Liver (tissue), 8 donors: ENCODE measurements at regions not wholly inside any gene's neighbourhood (a gene's known extent, or its start where the extent isn't known, plus 50 kb on each side); places are given as distances from the start of the nearest gene placed in this dataset.

ENCODE experiments used
- DNase-seq: peaks from one replicate; pipeline ENCODE4 v3.0.0-alpha.2; 2017; ENCODE audit warnings: low spot score
- H3K27ac ChIP-seq, 2 donors: one replicate each; pipeline ENCODE4 v1.7.0; 2013; ENCODE audit warnings: inconsistent platforms in 2 of 2, low read length in 2 of 2, control low read depth in 1 of 2, low read depth in 1 of 2, mild to moderate bottlenecking in 1 of 2
- H3K27me3 ChIP-seq, 4 donors: one replicate each; pipeline versions ENCODE4 v1.6.1 to v1.7.0; 2013; ENCODE audit warnings: low read length in 3 of 4, inconsistent platforms in 1 of 4, mild to moderate bottlenecking in 1 of 4, moderate library complexity in 1 of 4; ENCODE audit not compliant: control insufficient read depth in 4 of 4, insufficient read depth in 4 of 4
- H3K36me3 ChIP-seq, 4 donors: one replicate each; pipeline versions ENCODE4 v1.6.1 to v1.7.0; 2013; ENCODE audit warnings: low read length in 3 of 4, mild to moderate bottlenecking in 3 of 4, low read depth in 1 of 4, moderate library complexity in 1 of 4; ENCODE audit not compliant: control insufficient read depth in 4 of 4, insufficient read depth in 3 of 4
- H3K4me1 ChIP-seq, 4 donors: one replicate each; pipeline versions ENCODE4 v1.6.1 to v1.7.0; 2013; ENCODE audit warnings: low read length in 3 of 4, mild to moderate bottlenecking in 3 of 4, moderate library complexity in 1 of 4; ENCODE audit not compliant: control insufficient read depth in 4 of 4, insufficient read depth in 4 of 4
- H3K4me3 ChIP-seq, 3 donors: one replicate each; pipeline versions ENCODE4 v1.6.1 to v1.7.0; 2013; ENCODE audit warnings: low read length in 3 of 3, control low read depth in 1 of 3, low read depth in 1 of 3, mild to moderate bottlenecking in 1 of 3
- H3K9ac ChIP-seq, 2 donors: one replicate each; pipeline ENCODE4 v1.7.0; 2013; ENCODE audit warnings: low read length in 2 of 2, mild to moderate bottlenecking in 2 of 2, moderate library complexity in 2 of 2, control low read depth in 1 of 2, low read depth in 1 of 2
- H3K9me3 ChIP-seq, 4 donors: one replicate each; pipeline versions ENCODE4 v1.6.1 to v1.7.0; 2013; ENCODE audit warnings: low read length in 3 of 4; ENCODE audit not compliant: control insufficient read depth in 4 of 4
- EGR1 ChIP-seq, 2 donors: IDR thresholded peaks; 2 replicates each; pipeline ENCODE4 v1.6.1; 2016 to 2018; ENCODE audit warnings: antibody characterized with exemption in 2 of 2, low read depth in 2 of 2
- FOXA1 ChIP-seq: IDR thresholded peaks from 2 replicates; pipeline ENCODE4 v1.6.1; 2016; ENCODE audit warnings: antibody characterized with exemption
- FOXA2 ChIP-seq: IDR thresholded peaks from 2 replicates; pipeline ENCODE4 v1.6.1; 2016; ENCODE audit warnings: antibody characterized with exemption
- GABPA ChIP-seq, 2 donors: IDR thresholded peaks in 1 of 2; conservative IDR thresholded peaks in 1 of 2; 2 replicates each; pipeline ENCODE4 v1.6.1; 2016; ENCODE audit warnings: antibody characterized with exemption in 2 of 2, mild to moderate bottlenecking in 1 of 2, moderate library complexity in 1 of 2
- HNF4A ChIP-seq, 2 donors: conservative IDR thresholded peaks; 2 replicates each; pipeline ENCODE4 v1.6.1; 2016; ENCODE audit warnings: antibody characterized with exemption in 2 of 2, mild to moderate bottlenecking in 2 of 2
- HNF4G ChIP-seq: IDR thresholded peaks from 2 replicates; pipeline ENCODE4 v1.6.1; 2016; ENCODE audit warnings: antibody characterized with exemption
- JUND ChIP-seq, 2 donors: IDR thresholded peaks; 2 replicates each; pipeline ENCODE4 v1.6.1; 2016; ENCODE audit warnings: antibody characterized with exemption in 2 of 2
- NR2F2 ChIP-seq: IDR thresholded peaks from 2 replicates; pipeline ENCODE4 v1.6.1; 2016; ENCODE audit warnings: antibody characterized with exemption
- RAD21 ChIP-seq, 2 donors: IDR thresholded peaks; 2 replicates each; pipeline ENCODE4 v1.6.1; 2016; ENCODE audit warnings: antibody characterized with exemption in 2 of 2, mild to moderate bottlenecking in 2 of 2
- RXRA ChIP-seq, 2 donors: IDR thresholded peaks; 2 replicates each; pipeline ENCODE4 v1.6.1; 2017 to 2018; ENCODE audit warnings: antibody characterized with exemption in 2 of 2, mild to moderate bottlenecking in 1 of 2
- SP1 ChIP-seq: IDR thresholded peaks from 2 replicates; pipeline ENCODE4 v1.6.1; 2018; ENCODE audit warnings: antibody characterized with exemption, mild to moderate bottlenecking
- TAF1 ChIP-seq: conservative IDR thresholded peaks from 2 replicates; pipeline ENCODE4 v1.6.1; 2016; ENCODE audit warnings: antibody characterized with exemption, mild to moderate bottlenecking
- YY1 ChIP-seq: IDR thresholded peaks from 2 replicates; pipeline ENCODE4 v1.6.1; 2016; ENCODE audit warnings: antibody characterized with exemption, mild to moderate bottlenecking
- WGBS: extraction: QIAGEN DNeasy Blood & Tissue Kit; methylation state at CpG from one replicate; pipeline ENCODE4 v1.1.7; 2013; 5-methylcytosine and 5-hydroxymethylcytosine counted together
- TF ChIP-seq, protein P1 (sequence below): IDR thresholded peaks from 2 replicates; pipeline ENCODE4 v1.6.1; 2016; ENCODE audit warnings: antibody characterized with exemption
- TF ChIP-seq, protein P2 (sequence below): IDR thresholded peaks from 2 replicates; pipeline ENCODE4 v1.6.1; 2016; ENCODE audit warnings: antibody characterized with exemption
- TF ChIP-seq, protein P3 (sequence below): fragments of 150-350 bp; IDR thresholded peaks from 2 replicates; pipeline ENCODE4 v1.5.1; 2017; ENCODE audit warnings: improper control_type of control experiment, low read depth, low read length; ENCODE audit not compliant: missing input control
- TF ChIP-seq, protein P4 (sequence below): IDR thresholded peaks from 2 replicates; pipeline ENCODE4 v1.6.1; 2016; ENCODE audit warnings: antibody characterized with exemption, mild to moderate bottlenecking
- TF ChIP-seq, protein P5 (sequence below): IDR thresholded peaks from 2 replicates; pipeline ENCODE4 v1.6.1; 2016; ENCODE audit warnings: antibody characterized with exemption
- donor health status: healthy.
- donor health status: healthy.
- donor health status: healthy.
- donor health status: healthy.
- donor health status: healthy.

DNA sequence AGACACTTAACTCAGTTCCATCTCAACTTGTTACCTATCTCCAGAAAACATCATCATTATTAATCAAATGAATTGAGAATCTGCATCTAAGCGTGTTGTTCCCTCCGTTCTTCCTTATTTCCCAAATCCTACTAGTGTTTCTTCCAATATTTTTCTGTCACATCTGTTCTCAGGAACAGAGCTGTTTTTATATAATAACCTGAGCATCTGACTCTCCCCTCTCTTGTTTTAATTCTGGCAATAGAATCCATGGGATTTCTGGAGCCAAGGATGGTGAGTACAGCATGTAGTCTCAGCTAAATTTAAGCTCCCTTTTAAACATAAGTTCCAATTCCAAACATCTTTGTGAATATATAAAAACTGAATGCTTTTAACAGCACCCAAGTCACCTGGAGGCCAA lies 558.3 kb downstream of the DTWD2 start:
- TF ChIP-seq, protein P1, sequence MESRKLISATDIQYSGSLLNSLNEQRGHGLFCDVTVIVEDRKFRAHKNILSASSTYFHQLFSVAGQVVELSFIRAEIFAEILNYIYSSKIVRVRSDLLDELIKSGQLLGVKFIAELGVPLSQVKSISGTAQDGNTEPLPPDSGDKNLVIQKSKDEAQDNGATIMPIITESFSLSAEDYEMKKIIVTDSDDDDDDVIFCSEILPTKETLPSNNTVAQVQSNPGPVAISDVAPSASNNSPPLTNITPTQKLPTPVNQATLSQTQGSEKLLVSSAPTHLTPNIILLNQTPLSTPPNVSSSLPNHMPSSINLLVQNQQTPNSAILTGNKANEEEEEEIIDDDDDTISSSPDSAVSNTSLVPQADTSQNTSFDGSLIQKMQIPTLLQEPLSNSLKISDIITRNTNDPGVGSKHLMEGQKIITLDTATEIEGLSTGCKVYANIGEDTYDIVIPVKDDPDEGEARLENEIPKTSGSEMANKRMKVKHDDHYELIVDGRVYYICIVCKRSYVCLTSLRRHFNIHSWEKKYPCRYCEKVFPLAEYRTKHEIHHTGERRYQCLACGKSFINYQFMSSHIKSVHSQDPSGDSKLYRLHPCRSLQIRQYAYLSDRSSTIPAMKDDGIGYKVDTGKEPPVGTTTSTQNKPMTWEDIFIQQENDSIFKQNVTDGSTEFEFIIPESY = no peak
- TF ChIP-seq SP1 = no peak
- TF ChIP-seq TAF1 = no peak
- TF ChIP-seq RXRA (IDR thresholded peaks at IDR 0.05) = no peak
- TF ChIP-seq, protein P2, sequence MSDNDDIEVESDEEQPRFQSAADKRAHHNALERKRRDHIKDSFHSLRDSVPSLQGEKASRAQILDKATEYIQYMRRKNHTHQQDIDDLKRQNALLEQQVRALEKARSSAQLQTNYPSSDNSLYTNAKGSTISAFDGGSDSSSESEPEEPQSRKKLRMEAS = no peak
- no peak for TF ChIP-seq EGR1 (IDR thresholded peaks at IDR 0.05; ENCODE audit: low read depth in 2 of 2)
- TF ChIP-seq, protein P3, sequence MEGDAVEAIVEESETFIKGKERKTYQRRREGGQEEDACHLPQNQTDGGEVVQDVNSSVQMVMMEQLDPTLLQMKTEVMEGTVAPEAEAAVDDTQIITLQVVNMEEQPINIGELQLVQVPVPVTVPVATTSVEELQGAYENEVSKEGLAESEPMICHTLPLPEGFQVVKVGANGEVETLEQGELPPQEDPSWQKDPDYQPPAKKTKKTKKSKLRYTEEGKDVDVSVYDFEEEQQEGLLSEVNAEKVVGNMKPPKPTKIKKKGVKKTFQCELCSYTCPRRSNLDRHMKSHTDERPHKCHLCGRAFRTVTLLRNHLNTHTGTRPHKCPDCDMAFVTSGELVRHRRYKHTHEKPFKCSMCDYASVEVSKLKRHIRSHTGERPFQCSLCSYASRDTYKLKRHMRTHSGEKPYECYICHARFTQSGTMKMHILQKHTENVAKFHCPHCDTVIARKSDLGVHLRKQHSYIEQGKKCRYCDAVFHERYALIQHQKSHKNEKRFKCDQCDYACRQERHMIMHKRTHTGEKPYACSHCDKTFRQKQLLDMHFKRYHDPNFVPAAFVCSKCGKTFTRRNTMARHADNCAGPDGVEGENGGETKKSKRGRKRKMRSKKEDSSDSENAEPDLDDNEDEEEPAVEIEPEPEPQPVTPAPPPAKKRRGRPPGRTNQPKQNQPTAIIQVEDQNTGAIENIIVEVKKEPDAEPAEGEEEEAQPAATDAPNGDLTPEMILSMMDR = no peak
- TF ChIP-seq GABPA (IDR thresholded peaks at IDR 0.05 in 1 of 2, conservative IDR thresholded peaks at IDR 0.05 in 1 of 2) = no peak
- TF ChIP-seq HNF4G = no peak
- no peak for TF ChIP-seq RAD21 (IDR thresholded peaks at IDR 0.05)
- TF ChIP-seq JUND (IDR thresholded peaks at IDR 0.05) = no peak
- no peak for TF ChIP-seq HNF4A (conservative IDR thresholded peaks at IDR 0.05)
- TF ChIP-seq YY1 = no peak
- no peak for TF ChIP-seq FOXA2
- TF ChIP-seq NR2F2 = no peak
- TF ChIP-seq, protein P4, sequence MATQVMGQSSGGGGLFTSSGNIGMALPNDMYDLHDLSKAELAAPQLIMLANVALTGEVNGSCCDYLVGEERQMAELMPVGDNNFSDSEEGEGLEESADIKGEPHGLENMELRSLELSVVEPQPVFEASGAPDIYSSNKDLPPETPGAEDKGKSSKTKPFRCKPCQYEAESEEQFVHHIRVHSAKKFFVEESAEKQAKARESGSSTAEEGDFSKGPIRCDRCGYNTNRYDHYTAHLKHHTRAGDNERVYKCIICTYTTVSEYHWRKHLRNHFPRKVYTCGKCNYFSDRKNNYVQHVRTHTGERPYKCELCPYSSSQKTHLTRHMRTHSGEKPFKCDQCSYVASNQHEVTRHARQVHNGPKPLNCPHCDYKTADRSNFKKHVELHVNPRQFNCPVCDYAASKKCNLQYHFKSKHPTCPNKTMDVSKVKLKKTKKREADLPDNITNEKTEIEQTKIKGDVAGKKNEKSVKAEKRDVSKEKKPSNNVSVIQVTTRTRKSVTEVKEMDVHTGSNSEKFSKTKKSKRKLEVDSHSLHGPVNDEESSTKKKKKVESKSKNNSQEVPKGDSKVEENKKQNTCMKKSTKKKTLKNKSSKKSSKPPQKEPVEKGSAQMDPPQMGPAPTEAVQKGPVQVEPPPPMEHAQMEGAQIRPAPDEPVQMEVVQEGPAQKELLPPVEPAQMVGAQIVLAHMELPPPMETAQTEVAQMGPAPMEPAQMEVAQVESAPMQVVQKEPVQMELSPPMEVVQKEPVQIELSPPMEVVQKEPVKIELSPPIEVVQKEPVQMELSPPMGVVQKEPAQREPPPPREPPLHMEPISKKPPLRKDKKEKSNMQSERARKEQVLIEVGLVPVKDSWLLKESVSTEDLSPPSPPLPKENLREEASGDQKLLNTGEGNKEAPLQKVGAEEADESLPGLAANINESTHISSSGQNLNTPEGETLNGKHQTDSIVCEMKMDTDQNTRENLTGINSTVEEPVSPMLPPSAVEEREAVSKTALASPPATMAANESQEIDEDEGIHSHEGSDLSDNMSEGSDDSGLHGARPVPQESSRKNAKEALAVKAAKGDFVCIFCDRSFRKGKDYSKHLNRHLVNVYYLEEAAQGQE = no peak
- no peak for TF ChIP-seq FOXA1
- TF ChIP-seq, protein P5, sequence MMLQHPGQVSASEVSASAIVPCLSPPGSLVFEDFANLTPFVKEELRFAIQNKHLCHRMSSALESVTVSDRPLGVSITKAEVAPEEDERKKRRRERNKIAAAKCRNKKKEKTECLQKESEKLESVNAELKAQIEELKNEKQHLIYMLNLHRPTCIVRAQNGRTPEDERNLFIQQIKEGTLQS = no peak
- H3K9ac ChIP-seq = no peak overlapping the region
- H3K4me3 ChIP-seq = no peak overlapping the region
- H3K36me3 ChIP-seq = no peaks in the 10 kb centered on the region
- H3K4me1 ChIP-seq = peaks cover 0 to 1% (median 0%) of the 10 kb centered on the region in 4 donors
- H3K27me3 ChIP-seq = no peaks in the 10 kb centered on the region
- no peak for DNase-seq
- peaks cover 0 to 3% (median 0%) of the 10 kb centered on the region in 4 donors for H3K9me3 ChIP-seq
- no peak overlapping the region for H3K27ac ChIP-seq
- WGBS = 92% methylated on average over 2 of the region's 2 CpGs

DNA sequence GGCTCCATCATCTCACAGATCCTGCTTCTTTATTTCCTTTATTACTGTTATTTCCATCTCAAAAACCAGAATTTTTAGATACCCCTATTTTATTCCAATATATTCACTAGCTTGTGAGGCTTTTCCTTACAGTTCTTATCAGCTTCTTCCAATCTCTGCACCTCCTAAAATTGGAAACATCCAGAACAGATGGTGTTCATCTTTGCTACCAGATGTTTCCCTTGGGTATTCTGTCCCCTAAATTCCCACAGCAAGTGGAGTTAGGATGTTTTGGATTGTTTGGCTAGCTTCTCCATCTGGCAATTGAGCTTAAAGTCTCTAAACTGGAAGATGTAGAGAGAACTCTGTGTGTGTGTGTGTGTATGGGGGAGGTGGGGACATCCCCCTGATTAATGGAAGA lies 580.4 kb downstream of the DTWD2 start:
- Histone ChIP-seq H3K36me3 (no peaks in the 10 kb centered on the region), H3K27me3 (no peaks in the 10 kb centered on the region), H3K4me1 (no peaks in the 10 kb centered on the region), H3K9me3 (no peaks in the 10 kb centered on the region), H3K9ac (no peak overlapping the region), H3K27ac (no peak overlapping the region), H3K4me3 (no peak overlapping the region)
- no peak for DNase-seq
- TF ChIP-seq RXRA (IDR thresholded peaks at IDR 0.05) (no peak), EGR1 (IDR thresholded peaks at IDR 0.05; ENCODE audit: low read depth in 2 of 2) (no peak), YY1 (no peak), FOXA2 (no peak)
- TF ChIP-seq, protein P2 = no peak
- TF ChIP-seq, protein P4 = no peak
- TF ChIP-seq, protein P1 = no peak
- TF ChIP-seq, protein P5 = no peak
